Breast epithelium (tissue), 3 donors: ENCODE measurements at regions not wholly inside any gene's neighbourhood (a gene's known extent, or its start where the extent isn't known, plus 50 kb on each side); places are given as distances from the start of the nearest gene placed in this dataset.

ENCODE experiments used
- CTCF ChIP-seq, 3 donors: fragments of 450-650 bp; IDR thresholded peaks; one replicate each; pipeline ENCODE4 v1.5.1; 2016 to 2017; ENCODE audit warnings: antibody characterized with exemption in 3 of 3, mild to moderate bottlenecking in 3 of 3, moderate library complexity in 3 of 3
- POLR2AphosphoS5 ChIP-seq, 3 donors: sonication (generic); formaldehyde crosslinking; IDR thresholded peaks; one replicate each; pipeline ENCODE4 v1.6.1; 2017; ENCODE audit warnings: antibody characterized with exemption in 3 of 3

GRCh38 chr13:80497439-80497838 is 156.5 kb upstream of the SPRY2 start:
- TF ChIP-seq CTCF (IDR thresholded peaks at IDR 0.05) (no peak), POLR2AphosphoS5 (IDR thresholded peaks at IDR 0.05) (no peak)
